GM12892 (cell line): ENCODE measurements at regions not wholly inside any gene's neighbourhood (a gene's known extent, or its start where the extent isn't known, plus 50 kb on each side); places are given as distances from the start of the nearest gene placed in this dataset.

ENCODE experiments used
- POLR2A ChIP-seq: IDR thresholded peaks from 2 replicates; pipeline ENCODE4 v1.6.1; 2011; ENCODE audit warnings: low read depth, low read length, control low read depth
- POLR2AphosphoS5 ChIP-seq: IDR thresholded peaks from 2 replicates; pipeline ENCODE4 v1.6.1; 2011; ENCODE audit warnings: low read depth, low read length, control low read depth

DNA sequence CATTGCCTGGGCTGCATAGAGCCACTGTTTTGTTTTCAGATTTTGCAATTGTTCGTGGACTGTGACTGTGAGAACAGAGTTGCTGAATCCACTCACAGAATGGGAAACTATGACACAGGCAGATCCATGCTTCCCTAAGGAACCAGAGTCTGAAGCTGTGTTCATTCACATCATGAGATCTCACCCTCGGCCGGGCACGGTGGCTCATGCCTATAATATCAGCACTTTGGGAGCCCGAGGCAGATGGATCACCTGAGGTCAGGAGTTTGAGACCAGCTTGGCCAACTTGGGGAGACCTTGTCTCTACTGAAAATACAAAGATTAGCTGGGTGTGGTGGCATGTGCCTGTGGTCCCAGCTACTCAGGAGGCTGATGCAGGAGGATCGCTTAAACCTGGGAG is 139.2 kb upstream of the SALL4 start:
- no peak for TF ChIP-seq POLR2A
- TF ChIP-seq POLR2AphosphoS5 = no peak
